IMR-90 (cell line): ENCODE measurements at regions not wholly inside any gene's neighbourhood (a gene's known extent, or its start where the extent isn't known, plus 50 kb on each side); places are given as distances from the start of the nearest gene placed in this dataset.

Source experiments
- ATAC-seq: fragments of 200-7000 bp; cut with Tn5 transposase; 2 replicates; pipeline ENCODE4 v1.9.1; 2020; ENCODE audit warnings: low read depth, mild to moderate bottlenecking, moderate library complexity
- BruUV-seq: library from RNA; stranded (reverse); fragments of 400-500 nt; replicated peaks from 2 replicates; lab custom pipeline; 2021; lab: Mats Ljungman, UMichigan
- CTCF ChIA-PET: fragments of 300-600 bp; formaldehyde crosslinking; extraction: SDS; loops from one replicate; lab custom pipeline; 2021; ENCODE audit warnings: antibody characterized with exemption; lab: Yijun Ruan, JAX
- POLR2A ChIA-PET: fragments of 300-600 bp; sonication (Branson Sonifier 250); formaldehyde crosslinking; loops from one replicate; lab custom pipeline; 2022; ENCODE audit warnings: antibody characterized with exemption; ENCODE audit not compliant: unreplicated experiment; lab: Charles Lee
- DNase-seq: peaks from one replicate; pipeline ENCODE4 v3.0.0; 2013
- H2AFZ ChIP-seq: replicated peaks from 2 replicates; pipeline ENCODE3; 2013; ENCODE audit warnings: low read length, mild to moderate bottlenecking; ENCODE audit not compliant: poor library complexity
- H2AK5ac ChIP-seq: 2 replicates; pipeline ENCODE4 v1.6.1; 2013; ENCODE audit warnings: low read depth, low read length, inconsistent platforms
- H2AK9ac ChIP-seq: replicated peaks from 2 replicates; pipeline ENCODE3; 2013; ENCODE audit warnings: mild to moderate bottlenecking, low read depth, low read length, moderate library complexity; ENCODE audit not compliant: poor library complexity
- H2BK120ac ChIP-seq: 2 replicates; pipeline ENCODE4 v1.6.1; 2013; ENCODE audit warnings: low read depth, low read length, inconsistent platforms
- H2BK15ac ChIP-seq: 3 replicates; pipeline ENCODE4 v1.6.1; 2013; ENCODE audit warnings: low read depth, low read length, inconsistent platforms
- H2BK20ac ChIP-seq: 2 replicates; pipeline ENCODE4 v1.6.1; 2013; ENCODE audit warnings: low read depth, mild to moderate bottlenecking, inconsistent platforms, low read length, moderate library complexity
- H2BK5ac ChIP-seq: 2 replicates; pipeline ENCODE4 v1.6.1; 2013; ENCODE audit warnings: mild to moderate bottlenecking, low read depth, low read length, inconsistent platforms; ENCODE audit not compliant: poor library complexity, severe bottlenecking
- H3K14ac ChIP-seq: replicated peaks from 2 replicates; pipeline ENCODE4 v1.6.1; 2013; ENCODE audit warnings: low read depth, low read length, inconsistent platforms
- H3K18ac ChIP-seq: 2 replicates; pipeline ENCODE4 v1.6.1; 2013; ENCODE audit warnings: low read depth, low read length, control low read depth
- H3K23ac ChIP-seq: 2 replicates; pipeline ENCODE4 v1.6.1; 2013; ENCODE audit warnings: low read depth, low read length, inconsistent platforms
- H3K27ac ChIP-seq: 2 replicates; pipeline ENCODE4 v1.5.1; 2013; ENCODE audit warnings: mild to moderate bottlenecking, control low read depth, low read length; ENCODE audit not compliant: insufficient read depth
- H3K27me3 ChIP-seq: 2 replicates; pipeline ENCODE4 v1.6.1; 2013; ENCODE audit warnings: low read length; ENCODE audit not compliant: control insufficient read depth, insufficient read depth
- H3K36me3 ChIP-seq: 2 replicates; pipeline ENCODE4 v1.6.1; 2013; ENCODE audit warnings: low read length, mixed read lengths; ENCODE audit not compliant: control insufficient read depth, insufficient read depth
- H3K4ac ChIP-seq: 2 replicates; pipeline ENCODE4 v1.6.1; 2013; ENCODE audit warnings: low read depth, low read length, inconsistent platforms
- H3K4me1 ChIP-seq: 2 replicates; pipeline ENCODE4 v1.6.1; 2013; ENCODE audit warnings: low read length, mixed read lengths; ENCODE audit not compliant: control insufficient read depth, insufficient read depth
- H3K4me2 ChIP-seq: 2 replicates; pipeline ENCODE4 v1.6.1; 2013; ENCODE audit warnings: low read depth, mild to moderate bottlenecking, control low read depth, low read length, moderate library complexity
- H3K4me3 ChIP-seq: 2 replicates; pipeline ENCODE4 v1.5.1; 2013; ENCODE audit warnings: low read depth, mild to moderate bottlenecking, control low read depth, low read length, moderate library complexity; ENCODE audit not compliant: insufficient read depth
- H3K56ac ChIP-seq: 2 replicates; pipeline ENCODE4 v1.6.1; 2013; ENCODE audit warnings: low read length, inconsistent platforms; ENCODE audit not compliant: insufficient read depth; ENCODE audit errors: extremely low read depth
- H3K79me1 ChIP-seq, 2 experiments: 2 replicates each; pipeline ENCODE4 v1.6.1; 2013; ENCODE audit warnings: low read length in 2 of 2, inconsistent platforms in 1 of 2, low read depth in 1 of 2
- H3K9ac ChIP-seq: 2 replicates; pipeline ENCODE4 v1.6.1; 2013; ENCODE audit warnings: low read depth, low read length, control low read depth
- H3K9me1 ChIP-seq: 2 replicates; pipeline ENCODE4 v1.6.1; 2013; ENCODE audit warnings: low read length, inconsistent platforms; ENCODE audit not compliant: insufficient read depth
- H3K9me3 ChIP-seq: 2 replicates; pipeline ENCODE4 v1.6.1; 2013; ENCODE audit warnings: low read length; ENCODE audit not compliant: control insufficient read depth, insufficient read depth
- H4K20me1 ChIP-seq: 2 replicates; pipeline ENCODE4 v1.6.1; 2013; ENCODE audit warnings: low read length, inconsistent platforms; ENCODE audit not compliant: insufficient read depth
- H4K5ac ChIP-seq: 2 replicates; pipeline ENCODE4 v1.6.1; 2013; ENCODE audit warnings: mild to moderate bottlenecking, low read depth, low read length, control low read depth
- H4K8ac ChIP-seq, 2 experiments: 2 replicates each; pipeline ENCODE4 v1.6.1; 2013; ENCODE audit warnings: low read depth in 2 of 2, low read length in 2 of 2, control low read depth in 1 of 2, inconsistent platforms in 1 of 2
- H4K91ac ChIP-seq: 2 replicates; pipeline ENCODE4 v1.6.1; 2013; ENCODE audit warnings: low read depth, low read length, inconsistent platforms; ENCODE audit not compliant: insufficient read depth
- BHLHE40 ChIP-seq: fragments of 150-350 bp; IDR thresholded peaks from 2 replicates; pipeline ENCODE4 v1.6.1; 2016; ENCODE audit warnings: mild to moderate bottlenecking, low read depth, low read length
- CEBPB ChIP-seq: IDR thresholded peaks from 2 replicates; pipeline ENCODE4 v1.6.1; 2012; ENCODE audit warnings: low read depth, low read length, improper control_type of control experiment
- CHD1 ChIP-seq: IDR thresholded peaks from 2 replicates; pipeline ENCODE4 v1.6.1; 2012; ENCODE audit warnings: low read depth, low read length, improper control_type of control experiment
- ELK1 ChIP-seq: fragments of 150-350 bp; IDR thresholded peaks from 2 replicates; pipeline ENCODE4 v1.6.1; 2016; ENCODE audit warnings: low read depth, mild to moderate bottlenecking, low read length, moderate library complexity, borderline replicate concordance
- FOS ChIP-seq: fragments of 150-350 bp; IDR thresholded peaks from 2 replicates; pipeline ENCODE4 v1.6.1; 2016; ENCODE audit warnings: low read depth, low read length
- MAFK ChIP-seq: IDR thresholded peaks from 2 replicates; pipeline ENCODE4 v1.6.1; 2012; ENCODE audit warnings: low read depth, low read length, improper control_type of control experiment
- MAZ ChIP-seq: IDR thresholded peaks from 2 replicates; pipeline ENCODE4 v1.6.1; 2012; ENCODE audit warnings: low read depth, mild to moderate bottlenecking, low read length, improper control_type of control experiment, moderate library complexity, borderline replicate concordance
- MXI1 ChIP-seq: IDR thresholded peaks from 2 replicates; pipeline ENCODE4 v1.6.1; 2012; ENCODE audit warnings: low read depth, mild to moderate bottlenecking, low read length, moderate library complexity, borderline replicate concordance
- NFE2L2 ChIP-seq: fragments of 150-350 bp; IDR thresholded peaks from 2 replicates; pipeline ENCODE4 v1.6.1; 2016; ENCODE audit warnings: low read depth, mild to moderate bottlenecking, low read length
- POLR2A ChIP-seq: IDR thresholded peaks from 2 replicates; pipeline ENCODE4 v1.6.1; 2012; ENCODE audit warnings: mild to moderate bottlenecking, low read depth, low read length
- RAD21 ChIP-seq: IDR thresholded peaks from 2 replicates; pipeline ENCODE4 v1.6.1; 2012; ENCODE audit warnings: low read length, improper control_type of control experiment
- RCOR1 ChIP-seq: IDR thresholded peaks from 2 replicates; pipeline ENCODE4 v1.6.1; 2012; ENCODE audit warnings: mild to moderate bottlenecking, low read length, improper control_type of control experiment; ENCODE audit not compliant: insufficient replicate concordance
- RFX5 ChIP-seq: IDR thresholded peaks from 2 replicates; pipeline ENCODE4 v1.8.0; 2012; ENCODE audit warnings: low read depth, mild to moderate bottlenecking, low read length, moderate library complexity
- SMC3 ChIP-seq: fragments of 150-350 bp; IDR thresholded peaks from 2 replicates; pipeline ENCODE4 v1.6.1; 2016; ENCODE audit warnings: low read depth, mild to moderate bottlenecking, antibody characterized with exemption, low read length, moderate library complexity
- USF2 ChIP-seq: fragments of 150-350 bp; IDR thresholded peaks from 2 replicates; pipeline ENCODE4 v1.6.1; 2017; ENCODE audit warnings: mild to moderate bottlenecking, antibody characterized with exemption, low read length, low read depth
- WGBS, 2 experiments: methylation state at CpG; one replicate each; pipeline versions ENCODE4 v1.1.5 to v1.1.7; 2013; ENCODE audit warnings: missing lambda C conversion rate in 2 of 2; ENCODE audit not compliant: insufficient read length in 1 of 2; ENCODE audit errors: extremely low coverage in 2 of 2; 5-methylcytosine and 5-hydroxymethylcytosine counted together
- dilution Hi-C: fragments of 300-500 bp; cut with HindIII; formaldehyde crosslinking; loops from one replicate; pipeline ENCODE4 v1.14.3; 2018; ENCODE audit warnings: low sequenced_read_pairs; ENCODE audit not compliant: unreplicated experiment
- in situ Hi-C: fragments of 300-500 bp; cut with MboI; formaldehyde crosslinking; loops from 3 replicates; pipeline ENCODE4 v1.14.3; 2019; ENCODE audit warnings: low sequenced_read_pairs, inconsistent platforms, mixed read lengths
- intact Hi-C: fragments of 100-400 bp; cut with micrococcal nuclease; formaldehyde crosslinking; loops from 2 replicates; pipeline ENCODE4 v1.10.0; 2022
- TF ChIP-seq, protein P1 (sequence below): conservative IDR thresholded peaks from 2 replicates; pipeline ENCODE4 v1.5.1; 2012; ENCODE audit warnings: mild to moderate bottlenecking, low read depth, low read length, improper control_type of control experiment

DNA sequence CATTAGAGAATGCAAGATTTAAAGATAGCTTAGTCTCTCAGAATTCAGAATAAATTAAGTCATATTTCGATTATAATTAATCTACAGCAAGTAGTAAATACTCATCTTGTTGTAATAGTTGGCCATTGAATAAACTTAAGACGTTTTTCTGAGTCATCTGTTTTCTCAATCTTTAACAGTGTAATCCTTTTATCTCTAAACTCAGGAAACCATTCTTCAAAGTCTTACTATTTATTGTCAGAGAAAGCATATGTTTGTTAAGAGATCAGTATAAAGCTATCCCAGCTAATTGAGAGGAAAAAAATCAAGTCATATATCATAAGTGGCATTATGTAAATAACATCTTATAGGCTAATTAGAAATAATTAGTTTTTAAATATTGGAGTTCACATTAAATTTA is 201.2 kb upstream of the ADAMTS5 start:
- Histone ChIP-seq H3K9me3 (no peaks in the 10 kb centered on the region), H2BK20ac (no peak overlapping the region), H3K18ac (no peak overlapping the region), H3K4me1 (no peaks in the 10 kb centered on the region), H2BK5ac (no peak overlapping the region), H2AK5ac (no peak overlapping the region), H2AK9ac (no peak overlapping the region), H3K23ac (no peak overlapping the region), H3K36me3 (no peaks in the 10 kb centered on the region), H3K27me3 (no peaks in the 10 kb centered on the region), H2AFZ (no peak overlapping the region), H3K79me1 (no peaks in the 10 kb centered on the region), H4K5ac (no peak overlapping the region), H3K56ac (no peak overlapping the region), H3K4me2 (no peak overlapping the region), H4K91ac (no peak overlapping the region), H4K8ac (no peak overlapping the region), H3K4me3 (no peak overlapping the region), H3K4ac (no peak overlapping the region), H3K9me1 (no peaks in the 10 kb centered on the region), H4K20me1 (no peaks in the 10 kb centered on the region), H3K14ac (no peak overlapping the region), H3K27ac (no peak overlapping the region), H3K9ac (no peak overlapping the region), H2BK120ac (no peak overlapping the region), H2BK15ac (no peak overlapping the region)
- DNase-seq (peak; percentile 51), ATAC-seq (no peak)
- in situ Hi-C loops: no loop called here
- TF ChIP-seq, protein P1, sequence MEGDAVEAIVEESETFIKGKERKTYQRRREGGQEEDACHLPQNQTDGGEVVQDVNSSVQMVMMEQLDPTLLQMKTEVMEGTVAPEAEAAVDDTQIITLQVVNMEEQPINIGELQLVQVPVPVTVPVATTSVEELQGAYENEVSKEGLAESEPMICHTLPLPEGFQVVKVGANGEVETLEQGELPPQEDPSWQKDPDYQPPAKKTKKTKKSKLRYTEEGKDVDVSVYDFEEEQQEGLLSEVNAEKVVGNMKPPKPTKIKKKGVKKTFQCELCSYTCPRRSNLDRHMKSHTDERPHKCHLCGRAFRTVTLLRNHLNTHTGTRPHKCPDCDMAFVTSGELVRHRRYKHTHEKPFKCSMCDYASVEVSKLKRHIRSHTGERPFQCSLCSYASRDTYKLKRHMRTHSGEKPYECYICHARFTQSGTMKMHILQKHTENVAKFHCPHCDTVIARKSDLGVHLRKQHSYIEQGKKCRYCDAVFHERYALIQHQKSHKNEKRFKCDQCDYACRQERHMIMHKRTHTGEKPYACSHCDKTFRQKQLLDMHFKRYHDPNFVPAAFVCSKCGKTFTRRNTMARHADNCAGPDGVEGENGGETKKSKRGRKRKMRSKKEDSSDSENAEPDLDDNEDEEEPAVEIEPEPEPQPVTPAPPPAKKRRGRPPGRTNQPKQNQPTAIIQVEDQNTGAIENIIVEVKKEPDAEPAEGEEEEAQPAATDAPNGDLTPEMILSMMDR: no peak
- TF ChIP-seq RFX5 (no peak), FOS (no peak), USF2 (no peak), POLR2A (no peak), SMC3 (no peak), MAFK (no peak), RCOR1 (no peak), MAZ (no peak), MXI1 (no peak), ELK1 (no peak), CEBPB (no peak), BHLHE40 (no peak), CHD1 (no peak), NFE2L2 (no peak), RAD21 (no peak)
- intact Hi-C loops: no loop called here
- dilution Hi-C loops: no loop called here
- WGBS, 2 experiments: no CpG with 5 or more reads among the region's 2 CpGs
- no TSS peak for BruUV-seq
- CTCF ChIA-PET: no interaction called here
- POLR2A ChIA-PET: no interaction called here
